ENCODE measurements at regions not wholly inside any gene's neighbourhood (a gene's known extent, or its start where the extent isn't known, plus 50 kb on each side); places are given as distances from the start of the nearest gene placed in this dataset.

DNA sequence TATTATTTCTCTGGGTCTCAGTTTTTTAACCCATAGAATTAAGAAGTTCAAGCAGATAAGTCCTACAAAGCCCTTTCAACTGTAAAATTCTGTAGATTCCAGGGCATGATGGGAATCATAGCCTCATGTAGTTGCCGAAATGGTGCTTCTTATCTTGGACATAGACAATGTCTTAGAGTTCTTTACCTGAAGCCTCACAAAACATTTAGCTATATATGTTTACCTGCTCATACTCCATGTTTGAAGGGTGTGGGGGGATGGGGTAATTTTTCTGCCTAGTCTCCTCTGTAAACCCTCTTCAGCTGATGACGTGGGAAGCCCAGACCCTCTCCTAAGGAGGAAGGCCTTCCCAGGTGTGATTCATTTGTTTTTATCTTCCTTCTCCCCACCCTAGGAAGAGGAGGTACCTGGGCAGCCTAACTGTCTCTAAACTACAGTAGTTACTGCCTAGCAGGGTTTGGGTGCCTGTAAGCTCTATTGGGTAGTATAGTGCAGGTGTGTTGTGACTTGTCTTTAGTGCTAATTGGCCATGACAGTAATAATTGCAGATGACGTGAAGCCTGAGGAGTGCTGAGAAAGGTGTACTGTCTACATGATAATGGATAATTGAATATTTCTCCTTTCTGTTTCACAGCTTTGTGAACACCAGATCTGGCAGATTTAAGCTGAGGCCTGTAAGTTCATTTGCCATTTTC is 230.8 kb downstream of the TFAP2B start:
- Histone ChIP-seq H3K27ac (ENCODE audit: control insufficient read depth, insufficient read depth) (no peak overlapping the region), H2AFZ (ENCODE audit: control insufficient read depth, low read depth, low read length) (no peak overlapping the region), H4K20me1 (ENCODE audit: control insufficient read depth, insufficient read depth) (no peaks in the 10 kb centered on the region), H3K36me3 (ENCODE audit: control insufficient read depth in 2 of 2, insufficient read depth in 2 of 2, low read length in 1 of 2) (no peaks in the 10 kb centered on the region), H3K79me2 (ENCODE audit: control insufficient read depth, insufficient read depth, low read length) (no peaks in the 10 kb centered on the region), H3K4me3 (no peak overlapping the region), H3K27me3 (replicated peaks in 1 of 2; ENCODE audit: control insufficient read depth in 2 of 2, insufficient read depth in 2 of 2, low read length in 1 of 2) (no peaks in the 10 kb centered on the region), H3K4me1 (ENCODE audit: control insufficient read depth, insufficient read depth, low read length) (no peaks in the 10 kb centered on the region), H3K4me2 (ENCODE audit: control insufficient read depth, insufficient read depth) (no peak overlapping the region), H3K9ac (ENCODE audit: control insufficient read depth, insufficient read depth, low read length) (no peak overlapping the region), H3K9me3 (replicated peaks; ENCODE audit: control insufficient read depth, insufficient read depth, low read length) (no peaks in the 10 kb centered on the region)
- BruUV-seq (replicated peaks), result no TSS peak
- in situ Hi-C loops (cut with MboI) (no loop called here), intact Hi-C loops (cut with micrococcal nuclease; ENCODE audit: unreplicated experiment) (no loop called here)
- DNase-seq (ENCODE audit: low read depth, low spot score), result no peak
- ChIA-PET POLR2A (no interaction called here), RAD21 (ENCODE audit: unreplicated experiment) (no interaction called here), CTCF (no interaction called here), SMC1A (ENCODE audit: uncharacterized antibody, unreplicated experiment) (interaction anchor here (0.8 kb wide), 1 partner anchor 15 kb away, joined by 3 read pairs; no protein-coding TSS in a partner anchor)
- TF ChIP-seq CBX3 (IDR thresholded peaks at IDR 0.05; ENCODE audit: borderline replicate concordance, low read depth) (no peak), MTA2 (IDR thresholded peaks at IDR 0.05; ENCODE audit: low read depth) (no peak), ETV6 (conservative IDR thresholded peaks at IDR 0.05 in 1 of 2, IDR thresholded peaks at IDR 0.05 in 1 of 2; ENCODE audit: borderline replicate concordance in 1 of 2, low read depth in 1 of 2) (no peak), ZNF217 (IDR thresholded peaks at IDR 0.05) (no peak), YBX1 (IDR thresholded peaks at IDR 0.05) (no peak)
- WGBS (ENCODE audit: insufficient coverage, insufficient replicate concordance, low lambda C conversion rate, missing lambda C conversion rate), result 19% methylated on average over 3 of the region's 3 CpGs
- no peak for FAIRE-seq
- ATAC-seq, result no peak

DNA sequence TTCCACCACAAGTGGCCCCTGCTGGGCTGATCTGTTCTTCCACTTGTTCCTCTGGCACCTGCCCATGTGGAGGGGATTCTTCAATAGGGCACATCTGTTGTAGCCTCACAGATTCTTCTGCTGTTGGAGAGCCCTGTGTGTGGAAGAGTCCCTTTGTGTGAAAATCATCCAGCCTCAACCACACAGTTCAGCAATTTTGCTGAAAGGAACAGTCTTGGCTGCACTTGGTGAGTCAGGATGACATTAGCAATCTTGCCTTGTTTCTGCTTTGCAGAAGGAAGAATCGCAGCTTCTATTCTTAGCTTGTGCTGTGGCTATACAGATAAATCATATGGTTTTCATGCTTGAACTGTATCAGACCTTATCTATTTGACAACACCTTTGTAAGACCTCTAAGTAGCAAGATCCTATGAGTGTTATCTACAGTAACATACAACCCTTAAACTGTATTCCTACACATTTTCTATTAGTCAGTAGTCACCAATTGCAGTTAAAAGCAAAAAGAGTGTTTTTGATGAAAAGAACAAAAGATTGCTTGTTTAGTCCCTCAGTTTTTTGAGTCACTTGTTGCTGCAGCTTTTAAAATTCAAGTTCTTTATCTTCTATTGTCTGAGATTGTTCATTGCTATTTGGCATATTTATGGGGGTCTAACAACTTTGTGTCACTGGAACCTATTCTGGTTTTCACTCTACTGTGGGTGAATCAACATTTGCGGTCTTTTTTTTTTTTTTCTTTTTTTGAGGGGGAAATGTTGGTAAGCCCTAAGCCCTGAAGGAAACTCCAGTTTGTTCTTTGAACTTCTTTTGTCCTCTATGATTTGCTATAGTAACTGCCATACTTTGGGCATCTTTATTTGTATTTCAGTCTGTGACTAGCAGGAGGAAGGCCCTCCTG is 231.6 kb downstream of the TFAP2B start:
- no peaks in the 10 kb centered on the region for H3K9me3 ChIP-seq (replicated peaks; ENCODE audit: control insufficient read depth, insufficient read depth, low read length)
- intact Hi-C loops (cut with micrococcal nuclease; ENCODE audit: unreplicated experiment), result no loop called here
- H3K4me1 ChIP-seq (ENCODE audit: control insufficient read depth, insufficient read depth, low read length), result no peaks in the 10 kb centered on the region
- no peaks in the 10 kb centered on the region for H3K36me3 ChIP-seq (ENCODE audit: control insufficient read depth in 2 of 2, insufficient read depth in 2 of 2, low read length in 1 of 2)
- in situ Hi-C loops (cut with MboI), result no loop called here
- BruUV-seq (replicated peaks), result no TSS peak
- no peaks in the 10 kb centered on the region for H3K27me3 ChIP-seq (replicated peaks in 1 of 2; ENCODE audit: control insufficient read depth in 2 of 2, insufficient read depth in 2 of 2, low read length in 1 of 2)
- H3K79me2 ChIP-seq (ENCODE audit: control insufficient read depth, insufficient read depth, low read length), result no peaks in the 10 kb centered on the region
- H4K20me1 ChIP-seq (ENCODE audit: control insufficient read depth, insufficient read depth), result no peaks in the 10 kb centered on the region
- H3K27ac ChIP-seq (ENCODE audit: control insufficient read depth, insufficient read depth), result no peak overlapping the region
- TF ChIP-seq, protein P1, sequence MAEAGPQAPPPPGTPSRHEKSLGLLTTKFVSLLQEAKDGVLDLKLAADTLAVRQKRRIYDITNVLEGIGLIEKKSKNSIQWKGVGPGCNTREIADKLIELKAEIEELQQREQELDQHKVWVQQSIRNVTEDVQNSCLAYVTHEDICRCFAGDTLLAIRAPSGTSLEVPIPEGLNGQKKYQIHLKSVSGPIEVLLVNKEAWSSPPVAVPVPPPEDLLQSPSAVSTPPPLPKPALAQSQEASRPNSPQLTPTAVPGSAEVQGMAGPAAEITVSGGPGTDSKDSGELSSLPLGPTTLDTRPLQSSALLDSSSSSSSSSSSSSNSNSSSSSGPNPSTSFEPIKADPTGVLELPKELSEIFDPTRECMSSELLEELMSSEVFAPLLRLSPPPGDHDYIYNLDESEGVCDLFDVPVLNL (IDR thresholded peaks at IDR 0.05; ENCODE audit: low read depth, low read length), result no peak
- TF ChIP-seq MYC (IDR thresholded peaks at IDR 0.05; ENCODE audit: insufficient read depth, insufficient read length, insufficient replicate concordance, low read length, severe bottlenecking), result no peak
- no peak for TF ChIP-seq CHD4 (IDR thresholded peaks at IDR 0.05)
- TF ChIP-seq, protein P2, sequence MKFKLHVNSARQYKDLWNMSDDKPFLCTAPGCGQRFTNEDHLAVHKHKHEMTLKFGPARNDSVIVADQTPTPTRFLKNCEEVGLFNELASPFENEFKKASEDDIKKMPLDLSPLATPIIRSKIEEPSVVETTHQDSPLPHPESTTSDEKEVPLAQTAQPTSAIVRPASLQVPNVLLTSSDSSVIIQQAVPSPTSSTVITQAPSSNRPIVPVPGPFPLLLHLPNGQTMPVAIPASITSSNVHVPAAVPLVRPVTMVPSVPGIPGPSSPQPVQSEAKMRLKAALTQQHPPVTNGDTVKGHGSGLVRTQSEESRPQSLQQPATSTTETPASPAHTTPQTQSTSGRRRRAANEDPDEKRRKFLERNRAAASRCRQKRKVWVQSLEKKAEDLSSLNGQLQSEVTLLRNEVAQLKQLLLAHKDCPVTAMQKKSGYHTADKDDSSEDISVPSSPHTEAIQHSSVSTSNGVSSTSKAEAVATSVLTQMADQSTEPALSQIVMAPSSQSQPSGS (IDR thresholded peaks at IDR 0.05; ENCODE audit: low read length), result no peak
- TF ChIP-seq ZZZ3 (IDR thresholded peaks at IDR 0.05; ENCODE audit: control insufficient read depth, insufficient read length, low read depth), result no peak
- TF ChIP-seq HDAC2 (IDR thresholded peaks at IDR 0.05), result no peak
- WGBS (ENCODE audit: insufficient coverage, insufficient replicate concordance, low lambda C conversion rate, missing lambda C conversion rate), result 0% methylated on average over 2 of the region's 2 CpGs
- ChIA-PET POLR2A (no interaction called here), CTCF (no interaction called here), SMC1A (ENCODE audit: uncharacterized antibody, unreplicated experiment) (interaction anchor here (0.8 kb wide), 1 partner anchor 14 kb away, joined by 3 read pairs; no protein-coding TSS in a partner anchor), RAD21 (ENCODE audit: unreplicated experiment) (no interaction called here)
- no peak overlapping the region for H3K9ac ChIP-seq (ENCODE audit: control insufficient read depth, insufficient read depth, low read length)
- DNase-seq (ENCODE audit: low read depth, low spot score), result no peak
- no peak overlapping the region for H3K4me2 ChIP-seq (ENCODE audit: control insufficient read depth, insufficient read depth)
- FAIRE-seq, result no peak
- no peak overlapping the region for H2AFZ ChIP-seq (ENCODE audit: control insufficient read depth, low read depth, low read length)
- ATAC-seq, result no peak
- no peak overlapping the region for H3K4me3 ChIP-seq

All from GM12878 (cell line).